ENCODE measurements at regions not wholly inside any gene's neighbourhood (a gene's known extent, or its start where the extent isn't known, plus 50 kb on each side); places are given as distances from the start of the nearest gene placed in this dataset.
"Not testable (repeated sequence)": the region's sequence is repeated elsewhere in the genome, so short reads cannot be mapped to it uniquely, and the experiment has no call there.

DNA sequence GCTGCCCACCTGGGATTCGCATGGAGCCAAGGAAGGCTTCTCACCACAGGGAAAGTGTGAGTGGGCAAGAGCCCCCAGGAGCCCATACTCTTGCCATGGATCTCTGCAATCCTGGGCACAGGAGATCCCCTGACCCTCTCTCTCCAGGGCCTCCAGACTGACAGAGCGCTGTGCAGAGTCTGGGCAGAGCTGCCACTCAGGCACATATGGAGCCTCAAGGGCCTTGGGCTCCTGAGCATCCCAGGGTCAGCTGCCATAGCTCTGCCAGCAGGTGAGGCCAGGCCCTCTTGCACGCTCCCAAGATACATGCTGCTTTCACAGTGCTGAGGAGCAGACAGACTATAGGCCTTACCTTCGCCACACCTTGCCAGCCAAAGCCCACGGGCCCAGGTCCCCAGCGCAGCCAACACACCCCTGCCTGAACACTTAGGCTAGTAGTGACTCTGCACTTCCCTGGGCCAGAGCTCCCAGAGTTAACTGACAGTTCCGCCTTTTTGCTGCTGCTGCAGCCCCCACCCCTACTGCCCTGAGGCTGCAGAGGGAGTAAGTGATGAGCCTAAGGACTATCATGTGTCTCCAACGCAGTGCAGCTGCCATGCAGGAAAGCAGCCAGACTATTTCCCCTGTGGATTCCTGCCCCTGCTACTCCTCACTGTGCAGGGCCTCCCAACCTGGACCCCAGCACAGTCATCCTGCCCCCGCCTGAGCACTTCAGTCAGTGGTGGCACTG is 323.2 kb downstream of the SPATA31A1 start:
- not testable (repeated sequence) for H2BK120ac ChIP-seq (ENCODE audit: low read depth, low read length); H2AK5ac ChIP-seq (ENCODE audit: low read length, severe bottlenecking); H2BK12ac ChIP-seq (ENCODE audit: low read length in 2 of 2); DNase-seq; H4K91ac ChIP-seq (ENCODE audit: low read length); H3K9ac ChIP-seq (ENCODE audit: low read length); H3K23ac ChIP-seq (ENCODE audit: low read length in 2 of 2); H3K9me3 ChIP-seq (ENCODE audit: control insufficient read depth, low read length); H3K4me2 ChIP-seq (ENCODE audit: low read length, poor library complexity, severe bottlenecking); H3K14ac ChIP-seq (ENCODE audit: low read length in 2 of 2); H3K36me3 ChIP-seq (ENCODE audit: control insufficient read depth in 1 of 2, insufficient read depth in 2 of 2, low read depth in 1 of 2, low read length in 2 of 2); H2AFZ ChIP-seq (ENCODE audit: low read depth, low read length); H3K18ac ChIP-seq (ENCODE audit: low read depth in 1 of 2, low read length in 2 of 2); H2BK5ac ChIP-seq (ENCODE audit: low read depth, low read length, poor library complexity, severe bottlenecking); H3K4me1 ChIP-seq (ENCODE audit: control insufficient read depth, insufficient read depth, low read depth, low read length); H3K27ac ChIP-seq (ENCODE audit: low read length, poor library complexity, severe bottlenecking); H4K8ac ChIP-seq (ENCODE audit: low read length); H3K27me3 ChIP-seq (ENCODE audit: control insufficient read depth in 1 of 2, insufficient read depth in 1 of 2, low read length in 2 of 2); H3K79me1 ChIP-seq (replicated peaks; ENCODE audit: low read length, poor library complexity, severe bottlenecking); H3K4ac ChIP-seq (ENCODE audit: low read depth in 1 of 2, low read length in 2 of 2); H2BK15ac ChIP-seq (ENCODE audit: low read depth, poor library complexity, severe bottlenecking); H3K4me3 ChIP-seq (ENCODE audit: insufficient read depth in 1 of 2, low read depth in 1 of 2, low read length in 2 of 2)
- no CpG with 5 or more reads among the region's 9 CpGs for WGBS

DNA sequence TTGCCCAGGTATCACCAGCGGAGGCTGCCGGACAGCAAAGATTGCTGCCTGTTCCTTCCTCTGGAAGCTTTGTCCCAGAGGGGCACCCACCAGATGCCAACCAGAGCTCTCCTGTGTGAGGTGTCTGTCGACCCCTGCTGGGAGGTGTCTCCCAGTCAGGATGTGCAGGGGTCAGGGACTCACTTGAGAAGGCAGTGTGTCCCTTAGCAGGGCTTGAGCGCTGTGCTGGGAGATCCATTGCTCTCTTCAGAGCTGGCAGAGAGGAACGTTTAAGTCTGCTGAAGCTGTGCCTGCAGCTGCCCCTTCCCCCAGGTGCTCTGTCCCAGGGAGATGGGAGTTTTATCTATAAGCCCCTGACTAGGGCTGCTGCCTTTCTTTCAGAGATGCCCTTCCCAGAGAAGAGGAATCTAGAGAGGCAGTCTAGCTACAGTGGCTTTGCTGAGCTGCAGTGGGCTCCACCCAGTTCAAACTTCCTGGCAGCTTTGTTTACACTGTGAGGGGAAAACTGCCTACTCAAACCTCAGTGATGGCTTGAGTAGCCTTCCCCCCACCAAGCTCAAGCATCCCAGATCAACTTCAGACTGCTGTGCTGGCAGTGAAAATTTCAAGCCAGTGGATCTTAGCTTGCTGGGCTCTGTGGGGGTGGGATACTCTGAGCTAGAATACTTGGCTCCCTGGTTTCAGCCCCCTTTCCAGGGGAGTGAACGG is 325.4 kb downstream of the SPATA31A1 start:
- not testable (repeated sequence) for H3K18ac ChIP-seq (ENCODE audit: low read depth in 1 of 2, low read length in 2 of 2); H3K9ac ChIP-seq (ENCODE audit: low read length); H2BK5ac ChIP-seq (ENCODE audit: low read depth, low read length, poor library complexity, severe bottlenecking); H2AFZ ChIP-seq (ENCODE audit: low read depth, low read length); H3K4ac ChIP-seq (ENCODE audit: low read depth in 1 of 2, low read length in 2 of 2); H3K9me3 ChIP-seq (ENCODE audit: control insufficient read depth, low read length); H3K27ac ChIP-seq (ENCODE audit: low read length, poor library complexity, severe bottlenecking); H3K4me3 ChIP-seq (ENCODE audit: insufficient read depth in 1 of 2, low read depth in 1 of 2, low read length in 2 of 2); H2BK15ac ChIP-seq (ENCODE audit: low read depth, poor library complexity, severe bottlenecking); H3K36me3 ChIP-seq (ENCODE audit: control insufficient read depth in 1 of 2, insufficient read depth in 2 of 2, low read depth in 1 of 2, low read length in 2 of 2); H3K23ac ChIP-seq (ENCODE audit: low read length in 2 of 2); H3K4me2 ChIP-seq (ENCODE audit: low read length, poor library complexity, severe bottlenecking); H3K27me3 ChIP-seq (ENCODE audit: control insufficient read depth in 1 of 2, insufficient read depth in 1 of 2, low read length in 2 of 2); H2BK120ac ChIP-seq (ENCODE audit: low read depth, low read length); H2BK12ac ChIP-seq (ENCODE audit: low read length in 2 of 2); H3K4me1 ChIP-seq (ENCODE audit: control insufficient read depth, insufficient read depth, low read depth, low read length); H2AK5ac ChIP-seq (ENCODE audit: low read length, severe bottlenecking); H4K8ac ChIP-seq (ENCODE audit: low read length); H4K91ac ChIP-seq (ENCODE audit: low read length); DNase-seq; H3K79me1 ChIP-seq (replicated peaks; ENCODE audit: low read length, poor library complexity, severe bottlenecking); H3K14ac ChIP-seq (ENCODE audit: low read length in 2 of 2)
- WGBS = no CpG with 5 or more reads among the region's 6 CpGs

DNA sequence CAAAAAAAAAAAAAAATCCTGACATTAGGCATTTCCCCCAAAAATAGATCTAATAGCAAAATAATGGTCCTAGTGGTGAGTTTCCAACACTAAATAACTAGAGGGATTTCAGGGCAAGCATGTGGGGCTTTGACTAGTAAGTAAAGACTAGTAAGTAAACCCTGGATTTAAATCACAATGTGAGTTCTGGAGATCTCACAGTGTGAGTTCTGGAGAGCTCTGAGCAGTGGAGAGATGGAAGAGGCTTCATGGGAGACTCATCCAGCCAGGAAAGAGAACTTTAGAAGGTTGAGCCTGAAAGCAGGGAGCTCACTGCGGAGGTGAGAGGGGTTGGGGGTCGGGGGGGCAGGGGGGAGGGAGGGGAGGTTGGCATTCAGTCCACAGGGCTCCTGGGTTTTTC is 373.4 kb downstream of the SPATA31A1 start:
- whole genome bisulfite sequencing = no CpG with 5 or more reads among the region's 2 CpGs
- not testable (repeated sequence) for H3K9me3 ChIP-seq (ENCODE audit: control insufficient read depth, low read length)

DNA sequence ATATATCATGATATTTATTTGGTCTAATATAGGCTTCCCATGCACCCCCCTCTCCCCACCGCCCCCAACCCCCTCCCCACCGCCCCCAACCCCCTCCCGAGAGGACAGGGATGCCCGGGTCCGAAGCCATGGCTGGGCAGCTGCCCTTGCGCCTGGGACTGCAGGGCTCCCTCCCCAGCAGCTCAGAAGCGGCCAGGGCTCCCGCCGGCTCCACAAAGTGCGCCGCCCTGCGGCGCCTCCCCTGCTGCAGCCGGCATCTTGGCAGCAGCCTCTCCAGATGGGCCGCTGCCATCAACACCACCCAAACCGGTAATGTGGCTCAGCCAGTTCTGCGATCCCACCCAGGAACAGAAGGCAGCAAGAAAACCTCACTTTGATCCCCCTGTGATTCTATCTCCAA is 389.4 kb downstream of the SPATA31A1 start:
- H2AK5ac ChIP-seq (ENCODE audit: low read length, severe bottlenecking); H3K9me3 ChIP-seq (ENCODE audit: control insufficient read depth, low read length); H3K18ac ChIP-seq (ENCODE audit: low read depth in 1 of 2, low read length in 2 of 2); H3K9ac ChIP-seq (ENCODE audit: low read length); H3K27me3 ChIP-seq (ENCODE audit: control insufficient read depth in 1 of 2, insufficient read depth in 1 of 2, low read length in 2 of 2); H2AFZ ChIP-seq (ENCODE audit: low read depth, low read length); H2BK15ac ChIP-seq (ENCODE audit: low read depth, poor library complexity, severe bottlenecking); H4K91ac ChIP-seq (ENCODE audit: low read length); H3K14ac ChIP-seq (ENCODE audit: low read length in 2 of 2); H3K23ac ChIP-seq (ENCODE audit: low read length in 2 of 2); H3K4me1 ChIP-seq (ENCODE audit: control insufficient read depth, insufficient read depth, low read depth, low read length); DNase-seq; H3K4ac ChIP-seq (ENCODE audit: low read depth in 1 of 2, low read length in 2 of 2); H3K4me3 ChIP-seq (ENCODE audit: insufficient read depth in 1 of 2, low read depth in 1 of 2, low read length in 2 of 2); H3K27ac ChIP-seq (ENCODE audit: low read length, poor library complexity, severe bottlenecking); H2BK12ac ChIP-seq (ENCODE audit: low read length in 2 of 2); H3K4me2 ChIP-seq (ENCODE audit: low read length, poor library complexity, severe bottlenecking); H3K36me3 ChIP-seq (ENCODE audit: control insufficient read depth in 1 of 2, insufficient read depth in 2 of 2, low read depth in 1 of 2, low read length in 2 of 2); H2BK120ac ChIP-seq (ENCODE audit: low read depth, low read length); H3K79me1 ChIP-seq (replicated peaks; ENCODE audit: low read length, poor library complexity, severe bottlenecking); H2BK5ac ChIP-seq (ENCODE audit: low read depth, low read length, poor library complexity, severe bottlenecking); H4K8ac ChIP-seq (ENCODE audit: low read length): not testable (repeated sequence)
- no CpG with 5 or more reads among the region's 17 CpGs for WGBS

More for the DNA sequence above, 373.4 kb downstream of the SPATA31A1 start:
- not testable (repeated sequence) for H3K27ac ChIP-seq (ENCODE audit: low read length, poor library complexity, severe bottlenecking); H4K8ac ChIP-seq (ENCODE audit: low read length); H2BK12ac ChIP-seq (ENCODE audit: low read length in 2 of 2); H2AK5ac ChIP-seq (ENCODE audit: low read length, severe bottlenecking); H3K4me2 ChIP-seq (ENCODE audit: low read length, poor library complexity, severe bottlenecking); H2AFZ ChIP-seq (ENCODE audit: low read depth, low read length); H3K27me3 ChIP-seq (ENCODE audit: control insufficient read depth in 1 of 2, insufficient read depth in 1 of 2, low read length in 2 of 2); H2BK120ac ChIP-seq (ENCODE audit: low read depth, low read length); H3K9ac ChIP-seq (ENCODE audit: low read length); DNase-seq; H3K23ac ChIP-seq (ENCODE audit: low read length in 2 of 2); H3K4me3 ChIP-seq (ENCODE audit: insufficient read depth in 1 of 2, low read depth in 1 of 2, low read length in 2 of 2); H4K91ac ChIP-seq (ENCODE audit: low read length); H3K36me3 ChIP-seq (ENCODE audit: control insufficient read depth in 1 of 2, insufficient read depth in 2 of 2, low read depth in 1 of 2, low read length in 2 of 2); H3K18ac ChIP-seq (ENCODE audit: low read depth in 1 of 2, low read length in 2 of 2); H3K14ac ChIP-seq (ENCODE audit: low read length in 2 of 2); H3K4me1 ChIP-seq (ENCODE audit: control insufficient read depth, insufficient read depth, low read depth, low read length); H2BK15ac ChIP-seq (ENCODE audit: low read depth, poor library complexity, severe bottlenecking); H2BK5ac ChIP-seq (ENCODE audit: low read depth, low read length, poor library complexity, severe bottlenecking); H3K4ac ChIP-seq (ENCODE audit: low read depth in 1 of 2, low read length in 2 of 2); H3K79me1 ChIP-seq (replicated peaks; ENCODE audit: low read length, poor library complexity, severe bottlenecking)

All from mesenchymal stem cell (in vitro differentiated cells and primary cell).